Hepatocyte (in vitro differentiated cells): ENCODE measurements at regions not wholly inside any gene's neighbourhood (a gene's known extent, or its start where the extent isn't known, plus 50 kb on each side); places are given as distances from the start of the nearest gene placed in this dataset.

ENCODE experiments used
- CTCF ChIP-seq: fragments of 200-600 bp; sonication (generic); IDR thresholded peaks from 2 replicates; pipeline ENCODE4 v1.5.1; 2016; ENCODE audit warnings: antibody characterized with exemption, mild to moderate bottlenecking; ENCODE audit not compliant: poor library complexity
- EZH2 ChIP-seq: fragments of 200-600 bp; sonication (generic); IDR thresholded peaks from 2 replicates; pipeline ENCODE4 v1.6.1; 2016; ENCODE audit warnings: antibody characterized with exemption, mild to moderate bottlenecking, borderline replicate concordance

- TF ChIP-seq CTCF = no peak
- TF ChIP-seq EZH2 = no peak
Observed at GRCh38 chr2:49416252-49416651, 261.9 kb upstream of the FSHR start.
